Jurkat, Clone E6-1 (cell line): ENCODE measurements at regions not wholly inside any gene's neighbourhood (a gene's known extent, or its start where the extent isn't known, plus 50 kb on each side); places are given as distances from the start of the nearest gene placed in this dataset.

Experiments used
- DNase-seq: peaks from one replicate; pipeline ENCODE4 v3.0.0-alpha.2; 2011; ENCODE audit warnings: low read depth, low spot score
- H3K4me3 ChIP-seq: 2 replicates; pipeline ENCODE4 v1.5.1; 2011; ENCODE audit warnings: mild to moderate bottlenecking, low read length, control low read depth, moderate library complexity

GRCh38 chr18:59763541-59764136 is 66.4 kb upstream of the CCBE1 start:
- no peak for DNase-seq
- H3K4me3 ChIP-seq, result no peak overlapping the region

GRCh38 chr18:59760619-59761600 is 63.7 kb upstream of the CCBE1 start:
- DNase-seq, result no peak
- no peak overlapping the region for H3K4me3 ChIP-seq

- H3K4me3 ChIP-seq, result no peak overlapping the region
- no peak for DNase-seq
Measured at GRCh38 chr18:59760212-59760611, 63.0 kb upstream of the CCBE1 start.

- DNase-seq, result no peak
- no peak overlapping the region for H3K4me3 ChIP-seq
Measured at GRCh38 chr18:59758837-59759236, 61.6 kb upstream of the CCBE1 start.

GRCh38 chr18:59758106-59758505 is 60.9 kb upstream of the CCBE1 start:
- no peak overlapping the region for H3K4me3 ChIP-seq
- no peak for DNase-seq

GRCh38 chr18:59752666-59753065 is 55.4 kb upstream of the CCBE1 start:
- no peak for DNase-seq
- H3K4me3 ChIP-seq, result no peak overlapping the region

GRCh38 chr18:59751186-59751585 is 54.0 kb upstream of the CCBE1 start:
- no peak for DNase-seq

GRCh38 chr18:59748628-59749360 is 51.6 kb upstream of the CCBE1 start:
- DNase-seq, result no peak
- H3K4me3 ChIP-seq, result no peak overlapping the region

More at GRCh38 chr18:59751186-59751585, 54.0 kb upstream of the CCBE1 start:
- no peak overlapping the region for H3K4me3 ChIP-seq
